Common myeloid progenitor, CD34-positive (primary cell): ENCODE measurements at regions not wholly inside any gene's neighbourhood (a gene's known extent, or its start where the extent isn't known, plus 50 kb on each side); places are given as distances from the start of the nearest gene placed in this dataset.

ENCODE experiments used
- CTCF ChIA-PET: fragments of 350-600 bp; sonication (Branson Sonifier 250); formaldehyde crosslinking; loops from one replicate; lab custom pipeline; 2021; ENCODE audit warnings: antibody characterized with exemption; lab: Charles Lee
- POLR2A ChIA-PET: fragments of 350-600 bp; sonication (Branson Sonifier 250); formaldehyde crosslinking; loops from one replicate; lab custom pipeline; 2021; ENCODE audit warnings: antibody characterized with exemption; lab: Charles Lee
- DNase-seq, 3 donors: peaks; one replicate each; pipeline versions ENCODE4 v3.0.0 to v3.0.0-alpha.2; 2013
- H3K27ac ChIP-seq, 2 experiments: 1 replicate in 1 of 2; 2 replicates in 1 of 2; pipeline ENCODE4 v1.7.0; 2013; ENCODE audit warnings: inconsistent platforms in 2 of 2, low read length in 2 of 2, mild to moderate bottlenecking in 2 of 2, low read depth in 1 of 2, moderate library complexity in 1 of 2; ENCODE audit not compliant: severe bottlenecking in 2 of 2, insufficient read depth in 1 of 2, poor library complexity in 1 of 2
- H3K27me3 ChIP-seq, 5 experiments: replicated peaks in 2 of 5; 1 replicate in 3 of 5; 2 replicates in 2 of 5; pipeline versions ENCODE4 v1.6.1 to v1.7.0; 2013; ENCODE audit warnings: low read length in 4 of 5, mild to moderate bottlenecking in 2 of 5, moderate library complexity in 2 of 5, inconsistent platforms in 1 of 5; ENCODE audit not compliant: insufficient read depth in 5 of 5, control insufficient read depth in 4 of 5
- H3K36me3 ChIP-seq, 4 experiments: 1 replicate in 2 of 4; 2 replicates in 2 of 4; pipeline versions ENCODE4 v1.6.1 to v1.7.0; 2013; ENCODE audit warnings: low read length in 3 of 4, control low read depth in 1 of 4, mild to moderate bottlenecking in 1 of 4; ENCODE audit not compliant: control insufficient read depth in 4 of 4, insufficient read depth in 4 of 4
- H3K4me1 ChIP-seq, 4 experiments: 1 replicate in 3 of 4; 2 replicates in 1 of 4; pipeline versions ENCODE4 v1.6.1 to v1.7.1; 2013; ENCODE audit warnings: low read length in 3 of 4, mild to moderate bottlenecking in 3 of 4, control low read depth in 1 of 4, inconsistent platforms in 1 of 4, moderate library complexity in 1 of 4; ENCODE audit not compliant: control insufficient read depth in 4 of 4, insufficient read depth in 4 of 4; ENCODE audit errors: control extremely low read depth in 1 of 4
- H3K4me3 ChIP-seq, 7 experiments: 1 replicate in 4 of 7; 2 replicates in 3 of 7; pipeline versions ENCODE4 v1.5.1 to v1.7.0; 2013; ENCODE audit warnings: mild to moderate bottlenecking in 7 of 7, low read length in 6 of 7, moderate library complexity in 6 of 7, inconsistent platforms in 2 of 7, low read depth in 2 of 7, control low read depth in 1 of 7; ENCODE audit not compliant: insufficient read depth in 4 of 7, control insufficient read depth in 1 of 7; ENCODE audit errors: extremely low read depth in 1 of 7
- H3K9me3 ChIP-seq, 5 experiments: 1 replicate in 4 of 5; 2 replicates in 1 of 5; pipeline versions ENCODE4 v1.6.1 to v1.7.1; 2013; ENCODE audit warnings: low read length in 4 of 5, mild to moderate bottlenecking in 2 of 5, inconsistent platforms in 1 of 5, low read depth in 1 of 5, moderate library complexity in 1 of 5; ENCODE audit not compliant: control insufficient read depth in 4 of 5, insufficient read depth in 2 of 5; ENCODE audit errors: control extremely low read depth in 1 of 5
- WGBS: methylation state at CpG from one replicate; pipeline ENCODE4 v1.1.5; 2013; ENCODE audit not compliant: insufficient coverage; 5-methylcytosine and 5-hydroxymethylcytosine counted together

DNA sequence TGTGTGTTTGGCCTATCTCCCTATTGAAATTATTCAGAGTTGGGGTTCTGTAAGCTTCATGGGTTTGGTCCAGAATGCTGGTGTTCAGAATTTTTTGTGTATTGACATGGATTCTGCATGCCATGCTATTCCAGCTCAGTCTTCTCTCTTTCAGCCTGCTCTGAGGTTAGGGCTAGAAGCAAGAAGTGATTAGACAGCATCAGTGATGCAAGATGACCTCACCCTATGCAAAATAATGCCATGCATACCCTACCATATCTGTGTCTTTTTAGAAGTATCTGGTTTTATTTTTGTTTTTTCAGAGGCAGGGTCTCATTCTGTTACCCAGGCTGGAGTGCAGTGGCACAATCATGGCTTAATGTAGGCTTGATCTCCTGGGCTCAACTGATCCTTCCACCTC, 175.6 kb upstream of the SKOR2 start:
- H3K4me3 ChIP-seq: no peak overlapping the region
- CTCF ChIA-PET: interaction anchor here (1.2 kb wide), 1 partner anchor 10 kb away, joined by 3 read pairs; no protein-coding TSS in a partner anchor

DNA sequence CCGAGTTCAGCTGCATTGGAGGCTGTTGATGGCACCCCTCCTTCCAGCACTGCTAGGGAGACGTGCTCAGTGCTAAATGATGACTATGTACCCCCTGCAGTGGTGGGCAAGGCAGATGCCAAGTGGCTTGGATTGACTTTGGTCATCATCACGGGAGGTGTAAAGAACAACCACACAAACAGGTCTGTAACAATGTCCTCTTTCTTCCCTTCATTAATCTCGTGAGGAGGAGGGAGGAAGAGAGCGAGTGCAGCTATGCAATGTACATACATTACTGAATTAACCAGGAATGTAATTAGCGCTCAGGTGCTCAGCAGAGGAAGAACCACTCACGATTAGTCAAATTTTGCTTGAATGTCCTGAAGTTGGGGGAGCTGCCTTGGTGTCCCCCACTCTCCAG, 173.9 kb upstream of the SKOR2 start:
- no peak for DNase-seq
- no peaks in the 10 kb centered on the region for H3K4me1 ChIP-seq
- H3K4me3 ChIP-seq: no peak overlapping the region
- H3K27me3 ChIP-seq: peaks cover 0 to 1% (median 0%) of the 10 kb centered on the region in 5 experiments
- WGBS: 100% methylated on average over 3 of the region's 7 CpGs
- no peaks in the 10 kb centered on the region for H3K36me3 ChIP-seq
- no peak overlapping the region for H3K27ac ChIP-seq
- ChIA-PET CTCF (no interaction called here), POLR2A (no interaction called here)
- no peaks in the 10 kb centered on the region for H3K9me3 ChIP-seq

More for the DNA sequence above, 175.6 kb upstream of the SKOR2 start:
- peaks cover 0 to 3% (median 0%) of the 10 kb centered on the region in 5 experiments for H3K27me3 ChIP-seq
- H3K27ac ChIP-seq: no peak overlapping the region
- DNase-seq: no peak
- no peaks in the 10 kb centered on the region for H3K36me3 ChIP-seq
- no peaks in the 10 kb centered on the region for H3K4me1 ChIP-seq
- POLR2A ChIA-PET: no interaction called here
- no peaks in the 10 kb centered on the region for H3K9me3 ChIP-seq

GRCh38 chr18:47422524-47422923, 171.1 kb upstream of the SKOR2 start:
- H3K9me3 ChIP-seq: no peaks in the 10 kb centered on the region
- DNase-seq: no peak
- POLR2A ChIA-PET: no interaction called here
- no peak overlapping the region for H3K4me3 ChIP-seq
- WGBS: 66% methylated on average over 5 of the region's 6 CpGs
- H3K4me1 ChIP-seq: no peaks in the 10 kb centered on the region
- CTCF ChIA-PET: no interaction called here
- H3K36me3 ChIP-seq: no peaks in the 10 kb centered on the region
- H3K27me3 ChIP-seq: peaks cover 0 to 22% (median 12%) of the 10 kb centered on the region in 5 experiments
- H3K27ac ChIP-seq: no peak overlapping the region

DNA sequence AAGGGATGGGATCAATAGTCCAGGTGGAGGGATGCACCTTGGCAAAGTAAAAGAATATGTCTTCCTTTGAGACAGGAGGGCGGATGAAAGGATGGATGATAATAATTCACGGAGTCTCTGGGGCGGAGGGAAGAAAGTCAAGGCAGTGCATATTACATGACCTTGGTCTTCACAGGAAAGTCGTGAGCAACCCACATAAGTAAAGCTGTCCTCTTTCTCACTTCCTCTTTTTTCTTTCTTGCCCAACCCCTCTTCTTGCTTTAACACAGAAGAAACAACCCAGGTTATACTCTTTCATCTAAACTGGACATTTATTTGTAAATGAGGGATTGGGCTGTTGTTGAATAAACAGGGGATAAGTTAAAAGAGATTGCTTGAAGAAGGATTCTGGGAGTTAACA, 168.7 kb upstream of the SKOR2 start:
- 62% methylated on average over 3 of the region's 4 CpGs for WGBS
- no peaks in the 10 kb centered on the region for H3K9me3 ChIP-seq
- H3K27me3 ChIP-seq: peaks cover 0 to 28% (median 14%) of the 10 kb centered on the region in 5 experiments
- ChIA-PET POLR2A (no interaction called here), CTCF (no interaction called here)
- H3K27ac ChIP-seq: no peak overlapping the region
- peak in 1 of 3 donors; percentile 3 for DNase-seq
- H3K36me3 ChIP-seq: no peaks in the 10 kb centered on the region
- no peaks in the 10 kb centered on the region for H3K4me1 ChIP-seq
- H3K4me3 ChIP-seq: no peak overlapping the region

GRCh38 chr18:47418746-47419145, 167.3 kb upstream of the SKOR2 start:
- Histone ChIP-seq H3K9me3 (no peaks in the 10 kb centered on the region), H3K27ac (no peak overlapping the region), H3K4me1 (no peaks in the 10 kb centered on the region), H3K36me3 (no peaks in the 10 kb centered on the region), H3K4me3 (no peak overlapping the region), H3K27me3 (peaks cover 0 to 31% (median 14%) of the 10 kb centered on the region in 5 experiments)
- CTCF ChIA-PET: no interaction called here
- 67% methylated on average over 2 of the region's 3 CpGs for WGBS
- POLR2A ChIA-PET: no interaction called here
- no peak for DNase-seq

GRCh38 chr18:47417807-47418206, 166.3 kb upstream of the SKOR2 start:
- POLR2A ChIA-PET: no interaction called here
- no peak for DNase-seq
- H3K27me3 ChIP-seq: peaks cover 0 to 31% (median 14%) of the 10 kb centered on the region in 5 experiments
- no peaks in the 10 kb centered on the region for H3K9me3 ChIP-seq
- H3K4me3 ChIP-seq: no peak overlapping the region
- no peak overlapping the region for H3K27ac ChIP-seq
- no peaks in the 10 kb centered on the region for H3K4me1 ChIP-seq
- H3K36me3 ChIP-seq: no peaks in the 10 kb centered on the region
- WGBS: 83% methylated on average over 1 of the region's 2 CpGs
- CTCF ChIA-PET: no interaction called here

GRCh38 chr18:47415881-47416280, 164.4 kb upstream of the SKOR2 start:
- POLR2A ChIA-PET: no interaction called here
- WGBS: 59% methylated on average over 4 of the region's 4 CpGs

More at GRCh38 chr18:47415881-47416280, 164.4 kb upstream of the SKOR2 start:
- H3K27me3 ChIP-seq: peaks cover 0 to 31% (median 14%) of the 10 kb centered on the region in 5 experiments
- no peak overlapping the region for H3K27ac ChIP-seq
- no peak overlapping the region for H3K4me3 ChIP-seq
- CTCF ChIA-PET: no interaction called here
- no peaks in the 10 kb centered on the region for H3K9me3 ChIP-seq
- no peaks in the 10 kb centered on the region for H3K36me3 ChIP-seq
- H3K4me1 ChIP-seq: no peaks in the 10 kb centered on the region
- no peak for DNase-seq
